Mucosa of descending colon (tissue), 3 donors: ENCODE measurements at regions not wholly inside any gene's neighbourhood (a gene's known extent, or its start where the extent isn't known, plus 50 kb on each side); places are given as distances from the start of the nearest gene placed in this dataset.
A peak's percentile ranks its signal among the peaks of the same experiment; 100 is the strongest.
"Not testable (repeated sequence)": the region's sequence is repeated elsewhere in the genome, so short reads cannot be mapped to it uniquely, and the experiment has no call there.

Experiments
- ATAC-seq: fragments of 200-7000 bp; cut with Tn5 transposase; one replicate; pipeline ENCODE4 v1.9.1; 2020; ENCODE audit warnings: mild to moderate bottlenecking, moderate library complexity
- DNase-seq, 3 donors: peaks; one replicate each; pipeline ENCODE4 v3.0.0-alpha.2; 2020
- H3K36me3 ChIP-seq: fragments of 200-600 bp; one replicate; pipeline ENCODE4 v1.8.0; 2021; ENCODE audit warnings: low read depth, mild to moderate bottlenecking
- H3K4me1 ChIP-seq: fragments of 200-600 bp; one replicate; pipeline ENCODE4 v1.8.0; 2021; ENCODE audit warnings: low read depth, mild to moderate bottlenecking
- H3K4me3 ChIP-seq: fragments of 200-600 bp; one replicate; pipeline ENCODE4 v1.8.0; 2021; ENCODE audit warnings: mild to moderate bottlenecking
- H3K9me3 ChIP-seq: fragments of 200-600 bp; one replicate; pipeline ENCODE4 v1.8.0; 2021; ENCODE audit warnings: mild to moderate bottlenecking
- CTCF ChIP-seq: fragments of 200-600 bp; IDR thresholded peaks from one replicate; pipeline ENCODE4 v1.8.0; 2022; ENCODE audit warnings: antibody characterized with exemption, mild to moderate bottlenecking
- intact Hi-C, 2 donors: fragments of 100-400 bp; cut with DNase I in 1 of 2; cut with micrococcal nuclease in 1 of 2; formaldehyde crosslinking; loops; one replicate each; pipeline versions ENCODE4 v1.11.0 to v1.11.1; 2022; cut with DNase I, micrococcal nuclease
- donor health status: DM: no; HTN: no; CAD: no; lungs with moderate emphysema.
- donor health status: DM: no; HTN: no; CAD: no.
- donor health status: DM: no; HTN: yes; CAD: no.

DNA sequence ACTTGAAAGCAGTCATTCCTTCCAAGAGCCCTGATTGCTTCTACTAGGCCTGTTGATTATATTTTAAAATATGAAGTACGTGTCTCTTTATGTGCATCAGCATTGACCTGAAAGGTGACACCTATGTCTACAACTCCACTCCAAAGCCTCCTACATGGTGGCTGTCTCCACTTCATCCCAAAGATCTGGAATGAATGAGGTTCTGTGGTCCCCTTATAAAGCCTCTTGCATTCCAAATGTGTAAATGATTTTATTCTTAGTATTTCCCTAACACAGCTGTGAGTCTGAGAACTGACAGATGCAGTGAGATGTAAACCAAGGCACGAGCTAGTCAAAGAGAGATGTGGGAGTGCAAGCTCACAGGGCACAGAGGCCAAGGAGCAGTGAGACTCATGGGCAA is 176.0 kb upstream of the SVIL start:
- DNase-seq: no peak
- peaks cover 4% of the 10 kb centered on the region for H3K4me1 ChIP-seq
- H3K4me3 ChIP-seq: no peak overlapping the region
- intact Hi-C loops: no loop called here
- no peaks in the 10 kb centered on the region for H3K36me3 ChIP-seq
- ATAC-seq: no peak
- no peak for TF ChIP-seq CTCF
- no peaks in the 10 kb centered on the region for H3K9me3 ChIP-seq

DNA sequence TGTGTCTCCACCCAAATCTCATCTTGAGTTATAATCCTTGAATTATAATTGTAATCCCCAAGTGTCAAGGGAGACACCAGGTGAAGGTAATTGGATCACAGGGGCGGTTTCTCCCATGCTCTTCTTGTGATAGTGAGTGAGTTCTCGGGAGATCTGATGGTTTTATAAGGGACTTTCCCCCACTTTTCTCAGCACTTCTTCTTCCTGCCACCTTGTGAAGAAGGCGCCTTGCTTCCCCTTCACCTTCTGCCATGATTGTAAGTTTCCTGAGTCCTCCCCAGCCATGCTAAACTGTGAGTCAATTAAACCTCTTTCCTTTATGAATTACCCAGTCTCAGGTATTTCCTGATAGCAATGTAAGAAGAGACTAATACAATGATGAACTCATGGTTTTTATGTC is 175.5 kb upstream of the SVIL start:
- ATAC-seq, H3K4me1 ChIP-seq, H3K36me3 ChIP-seq, H3K9me3 ChIP-seq, H3K4me3 ChIP-seq, DNase-seq, intact Hi-C loops: not testable (repeated sequence)

DNA sequence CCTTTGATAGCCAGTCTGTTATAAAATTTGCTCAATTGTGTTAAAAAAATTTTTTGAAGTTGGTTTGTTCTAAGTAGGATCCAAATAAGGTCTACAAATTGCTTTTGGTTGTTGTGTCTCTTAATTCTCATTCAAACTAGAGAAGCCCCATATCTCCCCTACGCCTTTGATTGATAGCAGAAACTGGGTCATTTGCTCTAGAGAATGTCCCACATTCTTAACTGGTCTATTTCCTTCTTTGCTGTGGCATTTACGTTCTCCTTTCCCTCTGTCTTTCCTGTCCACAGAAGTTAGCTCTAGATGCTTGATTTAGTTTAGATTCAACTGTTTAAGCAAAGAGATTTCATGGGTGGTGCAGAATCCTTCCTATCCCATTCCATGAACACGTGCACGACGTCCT is 174.6 kb upstream of the SVIL start:
- no peaks in the 10 kb centered on the region for H3K9me3 ChIP-seq
- no peak for ATAC-seq
- no peaks in the 10 kb centered on the region for H3K36me3 ChIP-seq
- peaks cover 4% of the 10 kb centered on the region for H3K4me1 ChIP-seq
- intact Hi-C loops: no loop called here
- H3K4me3 ChIP-seq: no peak overlapping the region
- TF ChIP-seq CTCF: no peak
- no peak for DNase-seq

DNA sequence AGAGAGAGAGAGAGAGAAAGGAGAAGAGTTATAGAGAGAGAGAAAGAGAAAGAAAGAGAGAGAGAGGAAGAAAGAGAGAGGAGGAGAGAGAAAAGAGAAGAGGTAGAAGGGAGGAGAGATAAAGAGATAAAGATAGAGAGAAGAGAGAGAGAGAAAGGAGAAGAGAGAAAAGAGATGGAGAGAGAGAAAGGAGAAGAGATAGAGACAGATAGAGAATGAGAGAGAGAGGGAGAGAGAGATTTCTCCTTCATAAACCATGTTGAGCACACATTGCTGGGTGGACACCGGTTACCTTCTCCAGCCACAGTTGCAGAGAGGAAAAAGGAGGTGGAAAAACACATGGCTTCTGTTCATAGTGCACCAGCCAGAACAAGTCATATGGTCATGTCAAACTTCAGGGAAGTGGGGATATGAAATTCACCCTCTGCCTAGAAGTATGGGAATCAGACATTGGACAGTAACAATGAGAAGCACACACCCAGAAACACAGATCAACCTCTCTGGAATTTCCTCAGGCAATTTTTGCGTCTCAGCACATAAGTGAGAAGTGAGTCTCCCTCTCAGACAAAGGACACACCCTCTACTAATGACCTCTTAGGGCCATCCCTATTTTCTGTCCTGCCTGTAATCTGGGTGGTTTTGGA is 172.5 kb upstream of the SVIL start:
- H3K4me3 ChIP-seq: no peak overlapping the region
- TF ChIP-seq CTCF: no peak
- ATAC-seq (peak; percentile 30), DNase-seq (no peak)
- peaks cover 7% of the 10 kb centered on the region for H3K4me1 ChIP-seq
- no peaks in the 10 kb centered on the region for H3K9me3 ChIP-seq
- intact Hi-C loops: no loop called here
- H3K36me3 ChIP-seq: no peaks in the 10 kb centered on the region

DNA sequence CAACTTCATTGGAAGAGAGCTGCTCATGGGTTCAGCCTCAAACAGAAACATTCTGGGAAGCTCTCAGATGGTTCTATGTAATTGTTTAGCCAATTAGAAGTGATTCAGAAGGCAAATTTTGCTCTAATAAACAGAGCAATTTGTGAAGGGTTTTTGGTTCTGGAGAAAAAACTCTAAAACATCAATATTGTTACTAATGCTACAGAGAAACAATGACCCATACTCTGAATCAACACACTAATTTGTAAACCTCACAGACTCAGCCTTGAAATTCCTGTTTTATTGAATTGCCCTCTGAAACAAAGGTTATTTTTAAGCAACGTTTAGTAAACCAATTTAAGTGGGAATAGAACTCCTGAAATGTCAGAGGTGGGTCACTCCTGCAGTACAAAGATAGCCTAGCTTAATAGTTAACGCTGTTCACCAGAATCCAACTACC is 171.6 kb upstream of the SVIL start:
- H3K4me3 ChIP-seq: no peak overlapping the region
- ATAC-seq (no peak), DNase-seq (no peak)
- peaks cover 4% of the 10 kb centered on the region for H3K4me1 ChIP-seq
- intact Hi-C loops: no loop called here
- no peak for TF ChIP-seq CTCF
- H3K36me3 ChIP-seq: no peaks in the 10 kb centered on the region
- H3K9me3 ChIP-seq: no peaks in the 10 kb centered on the region

- H3K4me3 ChIP-seq: no peak overlapping the region
- H3K4me1 ChIP-seq: peaks cover 4% of the 10 kb centered on the region
- DNase-seq: no peak
- intact Hi-C loops: no loop called here
- no peak for TF ChIP-seq CTCF
- ATAC-seq: no peak
- H3K36me3 ChIP-seq: no peaks in the 10 kb centered on the region
- H3K9me3 ChIP-seq: no peaks in the 10 kb centered on the region
Measured at GRCh38 chr10:29805134-29805723, 170.5 kb upstream of the SVIL start.
